Astrocyte of the spinal cord (primary cell): ENCODE measurements at regions not wholly inside any gene's neighbourhood (a gene's known extent, or its start where the extent isn't known, plus 50 kb on each side); places are given as distances from the start of the nearest gene placed in this dataset.

Experiments
- DNase-seq: peaks from one replicate; pipeline ENCODE4 v3.0.0; 2011; ENCODE audit warnings: low read depth, low spot score
- H3K4me3 ChIP-seq: 2 replicates; pipeline ENCODE4 v1.5.1; 2011; ENCODE audit warnings: low read depth, mild to moderate bottlenecking, low read length, moderate library complexity
- in situ Hi-C: cut with HindIII; loops from 2 replicates; pipeline ENCODE4 v1.10.0; 2017; ENCODE audit warnings: low sequenced_read_pairs
- TF ChIP-seq, protein P1 (sequence below): IDR thresholded peaks from 2 replicates; pipeline ENCODE4 v1.5.1; 2012; ENCODE audit warnings: low read depth, mild to moderate bottlenecking, low read length, inconsistent platforms

GRCh38 chr15:68504681-68505170, 72.8 kb upstream of the ITGA11 start:
- in situ Hi-C loops, result no loop called here
- TF ChIP-seq, protein P1, sequence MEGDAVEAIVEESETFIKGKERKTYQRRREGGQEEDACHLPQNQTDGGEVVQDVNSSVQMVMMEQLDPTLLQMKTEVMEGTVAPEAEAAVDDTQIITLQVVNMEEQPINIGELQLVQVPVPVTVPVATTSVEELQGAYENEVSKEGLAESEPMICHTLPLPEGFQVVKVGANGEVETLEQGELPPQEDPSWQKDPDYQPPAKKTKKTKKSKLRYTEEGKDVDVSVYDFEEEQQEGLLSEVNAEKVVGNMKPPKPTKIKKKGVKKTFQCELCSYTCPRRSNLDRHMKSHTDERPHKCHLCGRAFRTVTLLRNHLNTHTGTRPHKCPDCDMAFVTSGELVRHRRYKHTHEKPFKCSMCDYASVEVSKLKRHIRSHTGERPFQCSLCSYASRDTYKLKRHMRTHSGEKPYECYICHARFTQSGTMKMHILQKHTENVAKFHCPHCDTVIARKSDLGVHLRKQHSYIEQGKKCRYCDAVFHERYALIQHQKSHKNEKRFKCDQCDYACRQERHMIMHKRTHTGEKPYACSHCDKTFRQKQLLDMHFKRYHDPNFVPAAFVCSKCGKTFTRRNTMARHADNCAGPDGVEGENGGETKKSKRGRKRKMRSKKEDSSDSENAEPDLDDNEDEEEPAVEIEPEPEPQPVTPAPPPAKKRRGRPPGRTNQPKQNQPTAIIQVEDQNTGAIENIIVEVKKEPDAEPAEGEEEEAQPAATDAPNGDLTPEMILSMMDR, result no peak

GRCh38 chr15:68506071-68506470, 72.7 kb upstream of the CORO2B start:
- no peak for DNase-seq
- in situ Hi-C loops, result no loop called here
- TF ChIP-seq, protein P1, result no peak

More at GRCh38 chr15:68504681-68505170, 72.8 kb upstream of the ITGA11 start:
- H3K4me3 ChIP-seq, result no peak overlapping the region
- no peak for DNase-seq

DNA sequence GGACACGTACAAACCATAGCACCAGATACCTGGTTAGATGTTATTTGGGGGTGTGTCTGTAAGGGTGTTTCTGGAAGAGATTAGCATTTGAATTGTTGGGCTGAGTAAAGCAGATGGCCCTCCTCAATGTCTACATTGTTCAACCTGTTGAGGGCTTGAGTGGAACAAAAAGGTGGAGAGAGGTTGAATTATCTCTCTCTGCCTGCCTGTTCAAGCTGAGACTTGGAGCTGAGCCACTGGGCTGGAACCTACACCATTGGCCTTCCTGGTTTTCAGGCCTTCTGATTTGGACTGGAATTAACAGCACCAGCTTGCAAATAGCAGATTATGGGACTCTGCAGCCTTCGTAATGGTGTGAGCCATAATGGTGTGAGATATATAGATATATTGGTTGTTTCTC, 71.3 kb upstream of the CORO2B start:
- TF ChIP-seq, protein P1, result no peak
- in situ Hi-C loops, result no loop called here
- H3K4me3 ChIP-seq, result no peak overlapping the region
- DNase-seq, result no peak

More at GRCh38 chr15:68506071-68506470, 72.7 kb upstream of the CORO2B start:
- no peak overlapping the region for H3K4me3 ChIP-seq

- DNase-seq, result no peak
- TF ChIP-seq, protein P1, result no peak
- in situ Hi-C loops, result no loop called here
- no peak overlapping the region for H3K4me3 ChIP-seq
Observed at GRCh38 chr15:68508485-68509189, 70.2 kb upstream of the CORO2B start.

- in situ Hi-C loops, result no loop called here
- TF ChIP-seq, protein P1, result no peak
- H3K4me3 ChIP-seq, result no peak overlapping the region
- no peak for DNase-seq
Observed at GRCh38 chr15:68510558-68510957, 68.2 kb upstream of the CORO2B start.

DNA sequence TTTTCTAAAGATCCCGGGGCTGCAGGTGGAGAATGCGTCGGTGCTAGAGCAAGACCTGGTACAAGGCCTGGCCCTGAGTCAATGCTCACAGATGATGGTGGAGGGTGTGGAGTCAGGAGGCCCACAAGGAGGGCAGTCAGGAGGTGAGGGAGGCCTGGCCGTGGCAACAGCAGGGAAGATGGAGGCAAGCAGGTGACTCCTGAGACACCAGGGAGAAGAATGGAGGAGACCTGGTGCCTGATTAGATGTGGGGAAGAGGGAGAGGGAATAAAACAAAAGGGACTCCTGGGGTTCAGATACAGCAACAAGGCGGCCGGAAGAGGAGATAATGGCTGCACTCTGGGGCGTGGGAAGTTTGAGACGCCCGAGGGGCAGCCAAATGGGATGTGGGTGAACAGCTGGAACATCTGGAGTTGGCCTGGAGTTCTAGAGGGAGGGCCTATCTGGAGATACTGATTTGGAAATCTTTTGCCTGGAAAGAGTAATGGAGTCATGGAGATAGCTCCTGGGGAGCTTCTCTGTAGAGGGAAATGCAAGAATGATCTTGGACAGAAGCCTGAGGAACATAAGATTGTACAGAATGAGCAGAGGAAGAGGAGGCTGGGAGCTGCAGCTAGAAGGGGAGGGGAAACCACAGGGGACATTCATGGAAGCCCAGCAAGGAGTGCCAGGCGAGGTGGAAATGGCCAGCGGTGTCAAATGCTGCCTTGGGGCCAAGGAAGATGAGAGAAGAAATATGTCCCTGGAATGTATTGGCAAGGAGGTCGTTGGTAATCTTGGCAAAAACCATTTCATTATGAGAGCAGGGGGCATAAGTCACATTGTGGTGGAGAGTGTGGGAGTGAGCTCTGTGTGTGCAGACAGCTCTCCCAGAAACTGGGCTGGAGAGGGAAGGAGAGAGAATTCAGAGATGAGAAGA, 67.5 kb upstream of the CORO2B start:
- TF ChIP-seq, protein P1, result no peak
- in situ Hi-C loops, result no loop called here
- DNase-seq, result peak; percentile 74
- H3K4me3 ChIP-seq, result no peak overlapping the region
